Spleen (tissue), 11 donors: ENCODE measurements at regions not wholly inside any gene's neighbourhood (a gene's known extent, or its start where the extent isn't known, plus 50 kb on each side); places are given as distances from the start of the nearest gene placed in this dataset.

Experiments
- DNase-seq: peaks from one replicate; pipeline ENCODE4 v3.0.0-alpha.2; 2020
- H3K27ac ChIP-seq, 8 donors: fragments of 200-600 bp; sonication (generic) in 7 of 8; 1 replicate in 4 of 8; 2 replicates in 4 of 8; pipeline versions ENCODE4 v1.5.0 to v1.8.0; 2016 to 2021; ENCODE audit warnings: inconsistent platforms in 4 of 8, mild to moderate bottlenecking in 4 of 8, moderate library complexity in 1 of 8
- H3K27me3 ChIP-seq, 7 donors: fragments of 200-600 bp; sonication (generic) in 6 of 7; replicated peaks in 1 of 7; 1 replicate in 4 of 7; 2 replicates in 3 of 7; pipeline versions ENCODE4 v1.5.0 to v1.8.0; 2016 to 2021; ENCODE audit warnings: inconsistent platforms in 3 of 7, mild to moderate bottlenecking in 1 of 7
- H3K36me3 ChIP-seq, 6 donors: fragments of 200-600 bp; sonication (generic) in 5 of 6; 1 replicate in 4 of 6; 2 replicates in 2 of 6; pipeline versions ENCODE4 v1.5.0 to v1.8.0; 2016 to 2021; ENCODE audit warnings: inconsistent platforms in 2 of 6
- H3K4me1 ChIP-seq, 6 donors: fragments of 200-600 bp; sonication (generic) in 5 of 6; 1 replicate in 3 of 6; 2 replicates in 3 of 6; pipeline versions ENCODE4 v1.5.0 to v1.8.0; 2016 to 2021; ENCODE audit warnings: inconsistent platforms in 3 of 6
- H3K4me3 ChIP-seq, 8 donors: fragments of 200-600 bp; sonication (generic) in 7 of 8; 1 replicate in 4 of 8; 2 replicates in 4 of 8; pipeline versions ENCODE4 v1.5.0 to v1.8.0; 2016 to 2021; ENCODE audit warnings: inconsistent platforms in 4 of 8, mild to moderate bottlenecking in 4 of 8, moderate library complexity in 2 of 8
- H3K9me3 ChIP-seq, 8 donors: fragments of 200-600 bp; sonication (generic) in 7 of 8; 1 replicate in 4 of 8; 2 replicates in 4 of 8; pipeline versions ENCODE4 v1.5.0 to v1.8.0; 2016 to 2021; ENCODE audit warnings: inconsistent platforms in 4 of 8
- POLR2A ChIP-seq, 3 donors: fragments of 450-650 bp; IDR thresholded peaks; one replicate each; pipeline ENCODE4 v1.5.1; 2017; ENCODE audit warnings: antibody characterized with exemption in 3 of 3, mild to moderate bottlenecking in 1 of 3
- POLR2AphosphoS5 ChIP-seq, 3 donors: sonication (generic); formaldehyde crosslinking; IDR thresholded peaks; one replicate each; pipeline ENCODE4 v1.5.1; 2017; ENCODE audit warnings: antibody characterized with exemption in 3 of 3
- WGBS, 5 donors: extraction: QIAGEN DNeasy Blood & Tissue Kit in 3 of 5; methylation state at CpG; one replicate each; pipeline versions ENCODE4 v1.1.5 to v1.1.7; 2013 to 2018; 5-methylcytosine and 5-hydroxymethylcytosine counted together
- intact Hi-C: fragments of 100-400 bp; cut with DNase I; formaldehyde crosslinking; loops from one replicate; pipeline ENCODE4 v1.15.0; 2023; ENCODE audit warnings: low total_unique reads
- TF ChIP-seq, protein P1 (sequence below), 11 experiments: fragments of 200-600 bp in 7 of 11; fragments of 450-650 bp in 4 of 11; sonication (generic) in 4 of 11; IDR thresholded peaks in 8 of 11; conservative IDR thresholded peaks in 3 of 11; 1 replicate in 7 of 11; 2 replicates in 4 of 11; pipeline versions ENCODE4 v1.4.0 to v1.8.0; 2016 to 2021; ENCODE audit warnings: antibody characterized with exemption in 11 of 11, inconsistent platforms in 4 of 11, mild to moderate bottlenecking in 1 of 11
- donor health status: healthy with polysubstance abuse.
- donor health status: DM: no; HTN: no; CAD: no; lungs with moderate emphysema.
- donor health status: DM: no; HTN: no; CAD: no.
- donor health status: Bipolar disorder and iron deficiency.
- donor health status: healthy.
- donor health status: DM: no; HTN: no; CAD: no.
- donor health status: DM: yes; HTN: yes; CAD: no.

DNA sequence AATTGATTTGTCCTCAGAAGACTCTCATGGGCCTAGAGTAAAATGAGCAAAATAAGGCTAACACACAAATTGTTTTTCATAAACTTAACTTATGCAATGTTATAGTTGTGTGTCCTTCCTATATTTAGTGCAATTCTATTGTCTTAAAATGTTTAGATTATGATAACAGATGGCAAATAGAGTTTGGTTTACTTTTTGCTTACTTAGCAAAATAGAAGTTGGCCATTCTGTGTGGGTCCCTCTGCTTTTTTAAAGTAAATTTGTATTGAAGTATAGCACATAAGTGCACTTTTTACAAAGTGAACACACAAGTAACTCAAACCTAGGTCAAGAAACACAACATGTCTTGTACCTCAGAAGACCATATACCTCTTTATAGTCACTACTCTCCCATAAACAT is 150.6 kb upstream of the RARB start:
- H3K4me3 ChIP-seq = no peak overlapping the region
- H3K27ac ChIP-seq = no peak overlapping the region
- no peaks in the 10 kb centered on the region for H3K9me3 ChIP-seq
- H3K27me3 ChIP-seq = no peaks in the 10 kb centered on the region
- TF ChIP-seq, protein P1, sequence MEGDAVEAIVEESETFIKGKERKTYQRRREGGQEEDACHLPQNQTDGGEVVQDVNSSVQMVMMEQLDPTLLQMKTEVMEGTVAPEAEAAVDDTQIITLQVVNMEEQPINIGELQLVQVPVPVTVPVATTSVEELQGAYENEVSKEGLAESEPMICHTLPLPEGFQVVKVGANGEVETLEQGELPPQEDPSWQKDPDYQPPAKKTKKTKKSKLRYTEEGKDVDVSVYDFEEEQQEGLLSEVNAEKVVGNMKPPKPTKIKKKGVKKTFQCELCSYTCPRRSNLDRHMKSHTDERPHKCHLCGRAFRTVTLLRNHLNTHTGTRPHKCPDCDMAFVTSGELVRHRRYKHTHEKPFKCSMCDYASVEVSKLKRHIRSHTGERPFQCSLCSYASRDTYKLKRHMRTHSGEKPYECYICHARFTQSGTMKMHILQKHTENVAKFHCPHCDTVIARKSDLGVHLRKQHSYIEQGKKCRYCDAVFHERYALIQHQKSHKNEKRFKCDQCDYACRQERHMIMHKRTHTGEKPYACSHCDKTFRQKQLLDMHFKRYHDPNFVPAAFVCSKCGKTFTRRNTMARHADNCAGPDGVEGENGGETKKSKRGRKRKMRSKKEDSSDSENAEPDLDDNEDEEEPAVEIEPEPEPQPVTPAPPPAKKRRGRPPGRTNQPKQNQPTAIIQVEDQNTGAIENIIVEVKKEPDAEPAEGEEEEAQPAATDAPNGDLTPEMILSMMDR (IDR thresholded peaks at IDR 0.05 in 8 of 11, conservative IDR thresholded peaks at IDR 0.05 in 3 of 11) = no peak
- no peak for TF ChIP-seq POLR2AphosphoS5 (IDR thresholded peaks at IDR 0.05)
- no peak for TF ChIP-seq POLR2A (IDR thresholded peaks at IDR 0.05)
- intact Hi-C loops = no loop called here
- no peak for DNase-seq
- H3K4me1 ChIP-seq = no peaks in the 10 kb centered on the region
- no peaks in the 10 kb centered on the region for H3K36me3 ChIP-seq

DNA sequence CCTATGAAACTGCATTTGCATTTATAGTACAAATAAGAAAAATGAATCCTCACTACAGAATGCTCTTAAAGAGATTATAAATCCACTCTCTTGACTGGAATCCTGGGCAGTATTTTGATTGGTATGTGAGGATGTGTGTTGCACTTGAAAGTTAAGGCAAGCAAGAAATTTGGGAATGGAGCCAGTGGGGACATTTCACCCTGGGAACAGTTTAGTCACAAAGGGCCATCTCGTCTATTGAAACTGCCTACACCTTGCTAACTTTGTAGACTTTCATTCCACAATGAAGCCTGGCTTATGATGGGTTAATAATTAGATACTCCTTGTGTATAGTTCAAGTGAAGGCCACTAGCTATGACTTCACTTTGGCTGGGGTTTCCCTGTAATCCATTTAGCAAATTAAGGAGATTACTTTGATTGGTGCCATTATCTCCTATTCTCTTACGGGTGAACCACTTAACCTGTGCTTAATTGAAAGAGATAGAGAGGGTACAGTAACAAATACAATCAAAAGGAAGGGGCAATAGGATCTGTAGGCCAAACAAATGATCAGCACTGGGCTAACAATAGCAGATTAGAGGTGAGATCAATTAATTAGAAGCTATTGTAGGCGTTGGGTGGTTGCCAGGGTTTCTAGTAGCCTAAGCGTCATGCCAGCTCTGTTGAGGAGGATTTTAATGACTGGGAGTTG is 146.9 kb upstream of the RARB start:
- Histone ChIP-seq H3K9me3 (no peaks in the 10 kb centered on the region), H3K27me3 (no peaks in the 10 kb centered on the region), H3K4me3 (no peak overlapping the region), H3K27ac (no peak overlapping the region), H3K36me3 (no peaks in the 10 kb centered on the region), H3K4me1 (no peaks in the 10 kb centered on the region)
- no peak for TF ChIP-seq POLR2A (IDR thresholded peaks at IDR 0.05)
- TF ChIP-seq, protein P1 (IDR thresholded peaks at IDR 0.05 in 8 of 11, conservative IDR thresholded peaks at IDR 0.05 in 3 of 11) = no peak
- no peak for TF ChIP-seq POLR2AphosphoS5 (IDR thresholded peaks at IDR 0.05)
- intact Hi-C loops = no loop called here
- 72 to 83% (median 80%) methylated on average over 4 of the region's 4 CpGs for WGBS, 5 donors
- no peak for DNase-seq

DNA sequence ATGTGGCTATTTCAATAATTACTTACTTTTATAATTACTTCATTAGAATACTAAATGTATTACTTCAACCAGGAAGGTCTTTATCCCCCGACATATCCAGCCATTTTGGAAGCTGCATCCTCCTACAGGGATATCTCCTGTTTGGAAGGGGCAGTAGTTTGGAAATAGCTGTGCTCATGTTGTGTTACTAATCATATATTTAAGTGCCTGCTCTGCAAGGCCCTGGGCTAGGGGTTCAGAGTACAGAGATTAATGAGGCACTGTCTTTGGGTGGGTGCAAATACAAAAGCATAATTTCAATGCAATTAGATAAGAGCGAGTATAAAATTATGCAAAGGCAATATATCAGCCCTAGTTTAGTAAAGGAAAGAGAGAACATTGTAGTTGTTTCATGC is 146.3 kb upstream of the RARB start:
- no peak overlapping the region for H3K4me3 ChIP-seq
- intact Hi-C loops = no loop called here
- no peak for TF ChIP-seq POLR2AphosphoS5 (IDR thresholded peaks at IDR 0.05)
- TF ChIP-seq, protein P1 (IDR thresholded peaks at IDR 0.05 in 8 of 11, conservative IDR thresholded peaks at IDR 0.05 in 3 of 11) = no peak
- no peak for TF ChIP-seq POLR2A (IDR thresholded peaks at IDR 0.05)
- no peak for DNase-seq
- H3K27me3 ChIP-seq = no peaks in the 10 kb centered on the region
- 82 to 94% (median 89%) methylated on average over 2 of the region's 2 CpGs for WGBS, 5 donors
- H3K27ac ChIP-seq = no peak overlapping the region
- H3K36me3 ChIP-seq = no peaks in the 10 kb centered on the region
- H3K4me1 ChIP-seq = no peaks in the 10 kb centered on the region
- no peaks in the 10 kb centered on the region for H3K9me3 ChIP-seq

DNA sequence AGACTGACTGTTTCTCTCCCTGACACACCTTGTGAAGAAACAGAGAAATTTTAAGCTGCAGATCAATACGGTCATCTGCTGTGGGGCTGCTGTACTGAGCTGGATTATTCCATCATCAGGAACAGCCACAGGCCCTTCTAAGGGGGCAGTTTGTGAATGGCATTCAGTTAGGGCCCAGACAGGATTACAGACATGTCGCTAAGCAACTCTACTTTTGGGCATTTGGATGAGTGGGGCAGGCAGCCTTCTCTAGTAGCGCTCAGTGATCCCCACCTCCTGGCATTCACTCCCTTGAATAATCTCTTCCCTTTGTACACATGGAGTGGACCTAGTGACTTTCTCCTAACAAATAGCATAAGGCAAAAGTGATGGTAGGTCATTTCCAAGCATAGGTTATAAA is 144.4 kb upstream of the RARB start:
- TF ChIP-seq, protein P1 (IDR thresholded peaks at IDR 0.05 in 8 of 11, conservative IDR thresholded peaks at IDR 0.05 in 3 of 11) = no peak
- TF ChIP-seq POLR2A (IDR thresholded peaks at IDR 0.05) (no peak), POLR2AphosphoS5 (IDR thresholded peaks at IDR 0.05) (no peak)

More for the DNA sequence above, 144.4 kb upstream of the RARB start:
- no peaks in the 10 kb centered on the region for H3K9me3 ChIP-seq
- DNase-seq = no peak
- H3K27me3 ChIP-seq = no peaks in the 10 kb centered on the region
- intact Hi-C loops = no loop called here
- H3K27ac ChIP-seq = no peak overlapping the region
- WGBS, 5 donors = 86 to 94% (median 92%) methylated on average over 3 of the region's 3 CpGs
- no peak overlapping the region for H3K4me3 ChIP-seq
- no peaks in the 10 kb centered on the region for H3K36me3 ChIP-seq
- no peaks in the 10 kb centered on the region for H3K4me1 ChIP-seq
